ENCODE measurements at regions not wholly inside any gene's neighbourhood (a gene's known extent, or its start where the extent isn't known, plus 50 kb on each side); places are given as distances from the start of the nearest gene placed in this dataset.

- in situ Hi-C loops (cut with MboI; ENCODE audit: low pct_ligation_motif_present in 1 of 4, low pct_unique_long_range_greater_than_20kb in 1 of 4, low sequenced_read_pairs in 3 of 4) (no loop called here), intact Hi-C loops (cut with DNase I; ENCODE audit: low total_unique reads) (no loop called here)
- Histone ChIP-seq H3K27me3 (no peaks in the 10 kb centered on the region), H3K27ac (no peak overlapping the region), H3K36me3 (no peaks in the 10 kb centered on the region), H3K9me3 (no peaks in the 10 kb centered on the region), H3K4me3 (no peak overlapping the region), H3K4me1 (no peaks in the 10 kb centered on the region)
- 50 to 67% methylated on average over 1 of the region's 1 CpG for WGBS, 2 donors (ENCODE audit: low coverage in 1 of 2)
- TF ChIP-seq CTCF (IDR thresholded peaks at IDR 0.05) (no peak), EP300 (IDR thresholded peaks at IDR 0.05; ENCODE audit: low read depth) (no peak), POLR2AphosphoS5 (IDR thresholded peaks at IDR 0.05) (no peak), POLR2A (IDR thresholded peaks at IDR 0.05) (no peak)
- DNase-seq: no peak
Measured at GRCh38 chr3:118412503-118412902, 622.1 kb downstream of the IGSF11 start.

- Histone ChIP-seq H3K27ac (no peak overlapping the region), H3K27me3 (no peaks in the 10 kb centered on the region), H3K4me1 (no peaks in the 10 kb centered on the region), H3K9me3 (no peaks in the 10 kb centered on the region), H3K36me3 (no peaks in the 10 kb centered on the region), H3K4me3 (no peak overlapping the region)
- TF ChIP-seq POLR2AphosphoS5 (IDR thresholded peaks at IDR 0.05) (no peak), CTCF (IDR thresholded peaks at IDR 0.05) (no peak), EP300 (IDR thresholded peaks at IDR 0.05; ENCODE audit: low read depth) (no peak), POLR2A (IDR thresholded peaks at IDR 0.05) (no peak)
- intact Hi-C loops (cut with DNase I; ENCODE audit: low total_unique reads) (no loop called here), in situ Hi-C loops (cut with MboI; ENCODE audit: low pct_ligation_motif_present in 1 of 4, low pct_unique_long_range_greater_than_20kb in 1 of 4, low sequenced_read_pairs in 3 of 4) (no loop called here)
- WGBS, 2 donors (ENCODE audit: low coverage in 1 of 2): 58 to 59% methylated on average over 4 of the region's 4 CpGs
- DNase-seq: no peak
Measured at GRCh38 chr3:118425272-118425837, 609.3 kb downstream of the IGSF11 start.

- in situ Hi-C loops (cut with MboI; ENCODE audit: low pct_ligation_motif_present in 1 of 4, low pct_unique_long_range_greater_than_20kb in 1 of 4, low sequenced_read_pairs in 3 of 4) (no loop called here), intact Hi-C loops (cut with DNase I; ENCODE audit: low total_unique reads) (no loop called here)
- DNase-seq: no peak
- H3K27ac ChIP-seq: no peak overlapping the region
- no peak overlapping the region for H3K4me3 ChIP-seq
- 86 to 92% methylated on average over 2 of the region's 2 CpGs for WGBS, 2 donors (ENCODE audit: low coverage in 1 of 2)
- TF ChIP-seq POLR2A (IDR thresholded peaks at IDR 0.05) (no peak), EP300 (IDR thresholded peaks at IDR 0.05; ENCODE audit: low read depth) (no peak), POLR2AphosphoS5 (IDR thresholded peaks at IDR 0.05) (no peak), CTCF (IDR thresholded peaks at IDR 0.05) (no peak)
- H3K9me3 ChIP-seq: no peaks in the 10 kb centered on the region
- H3K27me3 ChIP-seq: no peaks in the 10 kb centered on the region
- no peaks in the 10 kb centered on the region for H3K4me1 ChIP-seq
- no peaks in the 10 kb centered on the region for H3K36me3 ChIP-seq
Measured at GRCh38 chr3:118433825-118434224, 600.8 kb downstream of the IGSF11 start.

- no peaks in the 10 kb centered on the region for H3K27me3 ChIP-seq
- no peaks in the 10 kb centered on the region for H3K4me1 ChIP-seq
- no peaks in the 10 kb centered on the region for H3K36me3 ChIP-seq
- no peak for DNase-seq
- TF ChIP-seq POLR2AphosphoS5 (IDR thresholded peaks at IDR 0.05) (no peak), POLR2A (IDR thresholded peaks at IDR 0.05) (no peak), EP300 (IDR thresholded peaks at IDR 0.05; ENCODE audit: low read depth) (no peak), CTCF (IDR thresholded peaks at IDR 0.05) (no peak)
- no peaks in the 10 kb centered on the region for H3K9me3 ChIP-seq
- intact Hi-C loops (cut with DNase I; ENCODE audit: low total_unique reads): no loop called here
- 44 to 67% methylated on average over 1 of the region's 1 CpG for WGBS, 2 donors (ENCODE audit: low coverage in 1 of 2)
- H3K4me3 ChIP-seq: no peak overlapping the region
- in situ Hi-C loops (cut with MboI; ENCODE audit: low pct_ligation_motif_present in 1 of 4, low pct_unique_long_range_greater_than_20kb in 1 of 4, low sequenced_read_pairs in 3 of 4): no loop called here
- no peak overlapping the region for H3K27ac ChIP-seq
Measured at GRCh38 chr3:118435851-118436350, 598.7 kb downstream of the IGSF11 start.

Measured in transverse colon (tissue), 4 donors.